Spleen (tissue), 11 donors: ENCODE measurements at regions not wholly inside any gene's neighbourhood (a gene's known extent, or its start where the extent isn't known, plus 50 kb on each side); places are given as distances from the start of the nearest gene placed in this dataset.
"Not testable (repeated sequence)": the region's sequence is repeated elsewhere in the genome, so short reads cannot be mapped to it uniquely, and the experiment has no call there.

Experiments
- DNase-seq: peaks from one replicate; pipeline ENCODE4 v3.0.0-alpha.2; 2020
- H3K27ac ChIP-seq, 8 donors: fragments of 200-600 bp; sonication (generic) in 7 of 8; 1 replicate in 4 of 8; 2 replicates in 4 of 8; pipeline versions ENCODE4 v1.5.0 to v1.8.0; 2016 to 2021; ENCODE audit warnings: inconsistent platforms in 4 of 8, mild to moderate bottlenecking in 4 of 8, moderate library complexity in 1 of 8
- H3K27me3 ChIP-seq, 7 donors: fragments of 200-600 bp; sonication (generic) in 6 of 7; replicated peaks in 1 of 7; 1 replicate in 4 of 7; 2 replicates in 3 of 7; pipeline versions ENCODE4 v1.5.0 to v1.8.0; 2016 to 2021; ENCODE audit warnings: inconsistent platforms in 3 of 7, mild to moderate bottlenecking in 1 of 7
- H3K36me3 ChIP-seq, 6 donors: fragments of 200-600 bp; sonication (generic) in 5 of 6; 1 replicate in 4 of 6; 2 replicates in 2 of 6; pipeline versions ENCODE4 v1.5.0 to v1.8.0; 2016 to 2021; ENCODE audit warnings: inconsistent platforms in 2 of 6
- H3K4me1 ChIP-seq, 6 donors: fragments of 200-600 bp; sonication (generic) in 5 of 6; 1 replicate in 3 of 6; 2 replicates in 3 of 6; pipeline versions ENCODE4 v1.5.0 to v1.8.0; 2016 to 2021; ENCODE audit warnings: inconsistent platforms in 3 of 6
- H3K4me3 ChIP-seq, 8 donors: fragments of 200-600 bp; sonication (generic) in 7 of 8; 1 replicate in 4 of 8; 2 replicates in 4 of 8; pipeline versions ENCODE4 v1.5.0 to v1.8.0; 2016 to 2021; ENCODE audit warnings: inconsistent platforms in 4 of 8, mild to moderate bottlenecking in 4 of 8, moderate library complexity in 2 of 8
- H3K9me3 ChIP-seq, 8 donors: fragments of 200-600 bp; sonication (generic) in 7 of 8; 1 replicate in 4 of 8; 2 replicates in 4 of 8; pipeline versions ENCODE4 v1.5.0 to v1.8.0; 2016 to 2021; ENCODE audit warnings: inconsistent platforms in 4 of 8
- POLR2AphosphoS5 ChIP-seq, 3 donors: sonication (generic); formaldehyde crosslinking; IDR thresholded peaks; one replicate each; pipeline ENCODE4 v1.5.1; 2017; ENCODE audit warnings: antibody characterized with exemption in 3 of 3
- WGBS, 5 donors: extraction: QIAGEN DNeasy Blood & Tissue Kit in 3 of 5; methylation state at CpG; one replicate each; pipeline versions ENCODE4 v1.1.5 to v1.1.7; 2013 to 2018; 5-methylcytosine and 5-hydroxymethylcytosine counted together
- intact Hi-C: fragments of 100-400 bp; cut with DNase I; formaldehyde crosslinking; loops from one replicate; pipeline ENCODE4 v1.15.0; 2023; ENCODE audit warnings: low total_unique reads
- microRNA-seq, 3 donors: library from miRNA; unstranded; fragments of <30 nt; microRNA quantifications; one replicate each; pipeline versions ENCODE4 to v1.1.0, GENCODE V29; 2019 to 2020
- small RNA-seq, 4 donors: library from RNA; depleted of rRNA; stranded (forward); fragments of <200 nt; gene quantifications; one replicate each; pipeline ENCODE3, GENCODE V24; 2016
- donor health status: healthy with polysubstance abuse.
- donor health status: DM: no; HTN: no; CAD: no; lungs with moderate emphysema.
- donor health status: DM: no; HTN: no; CAD: no.
- donor health status: Bipolar disorder and iron deficiency.
- donor health status: healthy.
- donor health status: DM: no; HTN: no; CAD: no.
- donor health status: DM: yes; HTN: yes; CAD: no.

GRCh38 chr1:41197-41596 lies 410.3 kb downstream of the OR4F29 start:
- H3K4me3 ChIP-seq, intact Hi-C loops, H3K27me3 ChIP-seq, H3K9me3 ChIP-seq, H3K36me3 ChIP-seq, H3K4me1 ChIP-seq, DNase-seq, H3K27ac ChIP-seq: not testable (repeated sequence)

GRCh38 chr1:29183-29582 lies 422.3 kb downstream of the OR4F29 start:
- WGBS, 5 donors = 0% methylated on average over 9 to 15 of the region's 52 CpGs; no CpG with 5 or more reads in 3 of the 5 donors
- H3K27me3 ChIP-seq, H3K36me3 ChIP-seq, H3K9me3 ChIP-seq, intact Hi-C loops, H3K4me3 ChIP-seq, H3K4me1 ChIP-seq, DNase-seq, H3K27ac ChIP-seq: not testable (repeated sequence)

- H3K27me3 ChIP-seq, H3K9me3 ChIP-seq, H3K4me3 ChIP-seq, intact Hi-C loops, H3K27ac ChIP-seq, H3K4me1 ChIP-seq: not testable (repeated sequence)
- 74 to 98% (median 96%) methylated on average over 4 to 8 of the region's 12 CpGs for WGBS, 5 donors
- TF ChIP-seq POLR2AphosphoS5 (IDR thresholded peaks at IDR 0.05) = peak in 2 of 3 donors; percentile 17 to 74
- H3K36me3 ChIP-seq = peaks cover 0 to 14% (median 4%) of the 10 kb centered on the region in 6 donors
- DNase-seq = peak; percentile 73
Measured at GRCh38 chr1:17298-17697, 434.2 kb downstream of the OR4F29 start.

- intact Hi-C loops, H3K4me3 ChIP-seq, H3K4me1 ChIP-seq, H3K27ac ChIP-seq, H3K27me3 ChIP-seq, H3K9me3 ChIP-seq: not testable (repeated sequence)
- 40 to 93% (median 87%) methylated on average over 1 to 6 of the region's 6 CpGs for WGBS, 5 donors
- peak; percentile 69 for DNase-seq
- peaks cover 0 to 14% (median 4%) of the 10 kb centered on the region in 6 donors for H3K36me3 ChIP-seq
Measured at GRCh38 chr1:16025-16424, 435.5 kb downstream of the OR4F29 start.

GRCh38 chr1:9941-10717 lies 441.3 kb downstream of the OR4F29 start:
- H3K27ac ChIP-seq, H3K4me1 ChIP-seq, intact Hi-C loops, H3K9me3 ChIP-seq, H3K36me3 ChIP-seq, H3K27me3 ChIP-seq, H3K4me3 ChIP-seq: not testable (repeated sequence)
- peak; percentile 75 for DNase-seq
- 71 to 82% (median 79%) methylated on average over 16 to 24 of the region's 37 CpGs; no CpG with 5 or more reads in 2 of the 5 donors for WGBS, 5 donors

Small RNA genes lying in the stretch of these regions (microRNA-seq; reads per million reads assigned to microRNA genes)
- 0 reads per million in 3 donors for gene MIR6859-1
- 0 reads per million in 3 donors for gene MIR6859-2

Small RNA genes lying in the stretch of these regions (small RNA-seq; reads per million reads assigned to genes)
- gene AL627309.7 (0 reads per million in 4 donors), gene MIR6859-1 (0 reads per million in 4 donors), gene MIR6859-2 (0 reads per million in 4 donors), gene RNU6-1100P (0 reads per million in 4 donors)
